HG03442 (cell line): ENCODE measurements at regions not wholly inside any gene's neighbourhood (a gene's known extent, or its start where the extent isn't known, plus 50 kb on each side); places are given as distances from the start of the nearest gene placed in this dataset.
A peak's percentile ranks its signal among the peaks of the same experiment; 100 is the strongest.

ENCODE experiments used
- ATAC-seq: cut with Tn5 transposase; IDR thresholded peaks from one replicate; pipeline ENCODE4 v1.9.1; 2021; ENCODE audit warnings: mild to moderate bottlenecking, moderate library complexity; ENCODE audit not compliant: unreplicated experiment

- no peak for ATAC-seq
These were observed 314.1 kb downstream of the KLF5 start for GRCh38 chr13:73372666-73373627.

GRCh38 chr13:73370066-73370465 is 311.3 kb downstream of the KLF5 start:
- no peak for ATAC-seq

- ATAC-seq: no peak
These were observed 310.3 kb downstream of the KLF5 start for GRCh38 chr13:73369095-73369494.

- ATAC-seq: no peak
These were observed 309.8 kb downstream of the KLF5 start for GRCh38 chr13:73368608-73369007.

GRCh38 chr13:73367886-73368285 is 309.1 kb downstream of the KLF5 start:
- no peak for ATAC-seq

- ATAC-seq: no peak
These were observed 307.4 kb downstream of the KLF5 start for GRCh38 chr13:73366241-73366640.

GRCh38 chr13:73365681-73366080 is 306.9 kb downstream of the KLF5 start:
- no peak for ATAC-seq

- no peak for ATAC-seq
These were observed 306.4 kb downstream of the KLF5 start for GRCh38 chr13:73365252-73365651.

- ATAC-seq: no peak
These were observed 305.9 kb downstream of the KLF5 start for GRCh38 chr13:73364736-73365135.

GRCh38 chr13:73358606-73359095 is 299.8 kb downstream of the KLF5 start:
- ATAC-seq: no peak

- no peak for ATAC-seq
These were observed 296.3 kb downstream of the KLF5 start for GRCh38 chr13:73355134-73355533.

- no peak for ATAC-seq
These were observed 292.9 kb downstream of the KLF5 start for GRCh38 chr13:73351730-73352129.

GRCh38 chr13:73341748-73342147 is 282.9 kb downstream of the KLF5 start:
- ATAC-seq: no peak

GRCh38 chr13:73340069-73340468 is 281.3 kb downstream of the KLF5 start:
- no peak for ATAC-seq

GRCh38 chr13:73339086-73339485 is 280.3 kb downstream of the KLF5 start:
- no peak for ATAC-seq

- no peak for ATAC-seq
These were observed 279.6 kb downstream of the KLF5 start for GRCh38 chr13:73338389-73338788.

- ATAC-seq: no peak
These were observed 278.7 kb downstream of the KLF5 start for GRCh38 chr13:73337532-73337931.

GRCh38 chr13:73336773-73337172 is 278.0 kb downstream of the KLF5 start:
- no peak for ATAC-seq

- no peak for ATAC-seq
These were observed 277.1 kb downstream of the KLF5 start for GRCh38 chr13:73335944-73336343.

GRCh38 chr13:73335210-73335609 is 276.4 kb downstream of the KLF5 start:
- peak; percentile 87 for ATAC-seq

GRCh38 chr13:73334445-73334844 is 275.6 kb downstream of the KLF5 start:
- no peak for ATAC-seq

GRCh38 chr13:73331556-73331955 is 272.8 kb downstream of the KLF5 start:
- no peak for ATAC-seq
